SU-DHL-6 (cell line): ENCODE measurements at regions not wholly inside any gene's neighbourhood (a gene's known extent, or its start where the extent isn't known, plus 50 kb on each side); places are given as distances from the start of the nearest gene placed in this dataset.

Experiments
- H2AFZ ChIP-seq: fragments of 200-600 bp; sonication (generic); 2 replicates; pipeline ENCODE4 v1.6.1; 2014; ENCODE audit warnings: low read depth, mild to moderate bottlenecking, moderate library complexity, mixed read lengths, antibody characterized with exemption, low read length; ENCODE audit not compliant: severe bottlenecking
- H3F3A ChIP-seq: fragments of 200-600 bp; shearing (Covaris generic); 2 replicates; pipeline ENCODE4 v1.6.0; 2016; ENCODE audit warnings: antibody characterized with exemption, mild to moderate bottlenecking; ENCODE audit not compliant: insufficient read depth
- H3K27ac ChIP-seq: fragments of 200-600 bp; sonication (generic); 2 replicates; pipeline ENCODE4 v1.5.1; 2016; ENCODE audit warnings: low read depth, mild to moderate bottlenecking, low read length, moderate library complexity, mixed read lengths
- H3K27me3 ChIP-seq: fragments of 200-600 bp; sonication (generic), shearing (Covaris generic); 2 replicates; pipeline ENCODE4 v1.6.0; 2014; ENCODE audit warnings: mild to moderate bottlenecking, low read length
- H3K36me3 ChIP-seq: fragments of 200-600 bp; sonication (generic); 2 replicates; pipeline ENCODE4 v1.6.1; 2014; ENCODE audit warnings: mild to moderate bottlenecking, low read length, mixed read lengths
- H3K4me2 ChIP-seq: fragments of 300-600, 200-600 bp; shearing (Covaris generic), sonication (generic); 2 replicates; pipeline ENCODE4 v1.6.0; 2014; ENCODE audit warnings: low read length, low read depth, mild to moderate bottlenecking; ENCODE audit not compliant: poor library complexity, severe bottlenecking
- H3K4me3 ChIP-seq: fragments of 200-600 bp; sonication (generic); 2 replicates; pipeline ENCODE4 v1.5.1; 2014; ENCODE audit warnings: antibody characterized with exemption, low read length, mild to moderate bottlenecking, mixed read lengths; ENCODE audit not compliant: insufficient read depth, poor library complexity, severe bottlenecking
- H3K79me2 ChIP-seq: fragments of 200-600 bp; sonication (generic); 2 replicates; pipeline ENCODE4 v1.6.1; 2014; ENCODE audit warnings: mild to moderate bottlenecking, low read length, moderate library complexity; ENCODE audit not compliant: insufficient read depth
- H3K9ac ChIP-seq: fragments of 200-600 bp; sonication (generic); 2 replicates; pipeline ENCODE4 v1.7.0; 2014; ENCODE audit warnings: mild to moderate bottlenecking, low read length
- H3K9me2 ChIP-seq: fragments of 200-600 bp; sonication (generic); replicated peaks from 2 replicates; pipeline ENCODE4 v1.6.1; 2014; ENCODE audit warnings: low read length; ENCODE audit not compliant: insufficient read depth
- H3K9me3 ChIP-seq: fragments of 200-600 bp; sonication (generic); 2 replicates; pipeline ENCODE4 v1.6.1; 2014; ENCODE audit warnings: low read length, mixed read lengths; ENCODE audit not compliant: insufficient read depth
- H4K20me1 ChIP-seq: fragments of 200-600 bp; sonication (generic); 2 replicates; pipeline ENCODE4 v1.6.1; 2014; ENCODE audit warnings: low read depth, mild to moderate bottlenecking, antibody characterized with exemption, low read length, moderate library complexity, mixed read lengths
- CTCF ChIP-seq: fragments of 200-600 bp; sonication (generic); IDR thresholded peaks from one replicate; pipeline ENCODE4 v1.5.1; 2017; ENCODE audit warnings: antibody characterized with exemption, mild to moderate bottlenecking, low read length, moderate library complexity; ENCODE audit not compliant: insufficient read depth, poor library complexity, severe bottlenecking
- EZH2phosphoT487 ChIP-seq: fragments of 200-600 bp; sonication (generic), shearing (Covaris generic); conservative IDR thresholded peaks from 2 replicates; pipeline ENCODE4 v1.6.1; 2018; ENCODE audit warnings: mild to moderate bottlenecking, antibody characterized with exemption, low read length, moderate library complexity, mixed read lengths

- H2AFZ ChIP-seq, result no peak overlapping the region
- no peaks in the 10 kb centered on the region for H4K20me1 ChIP-seq
- H3K9me2 ChIP-seq, result no peaks in the 10 kb centered on the region
- H3K4me3 ChIP-seq, result no peak overlapping the region
- no peak overlapping the region for H3K27ac ChIP-seq
- H3K9me3 ChIP-seq, result no peaks in the 10 kb centered on the region
- no peaks in the 10 kb centered on the region for H3K79me2 ChIP-seq
- no peak for TF ChIP-seq EZH2phosphoT487
- TF ChIP-seq CTCF, result no peak
- no peak overlapping the region for H3K4me2 ChIP-seq
- H3K9ac ChIP-seq, result no peak overlapping the region
- H3K36me3 ChIP-seq, result no peaks in the 10 kb centered on the region
- no peaks in the 10 kb centered on the region for H3K27me3 ChIP-seq
- H3F3A ChIP-seq, result no peaks in the 10 kb centered on the region
Observed at GRCh38 chr19:28885965-28886364, 327.0 kb downstream of the UQCRFS1 start.

GRCh38 chr19:28884786-28885476 lies 328.0 kb downstream of the UQCRFS1 start:
- H4K20me1 ChIP-seq, result no peaks in the 10 kb centered on the region
- no peaks in the 10 kb centered on the region for H3K79me2 ChIP-seq
- H3K27me3 ChIP-seq, result no peaks in the 10 kb centered on the region
- no peak overlapping the region for H2AFZ ChIP-seq
- H3K36me3 ChIP-seq, result no peaks in the 10 kb centered on the region
- no peaks in the 10 kb centered on the region for H3K9me2 ChIP-seq
- H3F3A ChIP-seq, result no peaks in the 10 kb centered on the region
- H3K9ac ChIP-seq, result no peak overlapping the region
- H3K4me3 ChIP-seq, result no peak overlapping the region
- TF ChIP-seq CTCF, result no peak
- H3K9me3 ChIP-seq, result no peaks in the 10 kb centered on the region
- H3K27ac ChIP-seq, result no peak overlapping the region
- H3K4me2 ChIP-seq, result no peak overlapping the region

GRCh38 chr19:28883241-28883693 lies 329.7 kb downstream of the UQCRFS1 start:
- Histone ChIP-seq H3K9me3 (no peaks in the 10 kb centered on the region), H3K27me3 (no peaks in the 10 kb centered on the region), H3K36me3 (no peaks in the 10 kb centered on the region), H3K4me2 (no peak overlapping the region), H3K9me2 (no peaks in the 10 kb centered on the region), H3K27ac (no peak overlapping the region), H4K20me1 (no peaks in the 10 kb centered on the region), H3K9ac (no peak overlapping the region), H2AFZ (no peak overlapping the region), H3K4me3 (no peak overlapping the region), H3F3A (no peaks in the 10 kb centered on the region), H3K79me2 (no peaks in the 10 kb centered on the region)
- TF ChIP-seq EZH2phosphoT487, result no peak
- TF ChIP-seq CTCF, result no peak
